ENCODE measurements at regions not wholly inside any gene's neighbourhood (a gene's known extent, or its start where the extent isn't known, plus 50 kb on each side); places are given as distances from the start of the nearest gene placed in this dataset.

DNA sequence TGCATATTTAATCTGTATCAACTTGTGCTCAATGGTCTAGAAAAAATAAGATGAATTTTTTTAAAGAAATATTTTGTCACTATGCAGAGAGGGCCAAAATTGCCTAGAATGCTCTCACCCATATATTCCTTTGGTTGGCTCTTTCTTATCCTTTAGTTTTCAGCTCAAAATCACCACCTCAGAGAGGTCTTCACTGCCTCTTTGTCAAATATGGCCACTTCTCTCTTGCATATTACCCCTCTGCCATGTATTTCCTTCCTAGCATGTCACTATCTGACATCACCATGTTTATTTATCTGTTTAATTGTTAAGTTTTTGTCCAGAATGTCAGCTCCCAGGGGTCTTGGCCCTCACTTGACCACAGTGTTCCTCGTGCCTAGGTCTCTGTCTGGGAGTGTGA, 535.2 kb upstream of the CDH2 start:
- TF ChIP-seq, protein P1, sequence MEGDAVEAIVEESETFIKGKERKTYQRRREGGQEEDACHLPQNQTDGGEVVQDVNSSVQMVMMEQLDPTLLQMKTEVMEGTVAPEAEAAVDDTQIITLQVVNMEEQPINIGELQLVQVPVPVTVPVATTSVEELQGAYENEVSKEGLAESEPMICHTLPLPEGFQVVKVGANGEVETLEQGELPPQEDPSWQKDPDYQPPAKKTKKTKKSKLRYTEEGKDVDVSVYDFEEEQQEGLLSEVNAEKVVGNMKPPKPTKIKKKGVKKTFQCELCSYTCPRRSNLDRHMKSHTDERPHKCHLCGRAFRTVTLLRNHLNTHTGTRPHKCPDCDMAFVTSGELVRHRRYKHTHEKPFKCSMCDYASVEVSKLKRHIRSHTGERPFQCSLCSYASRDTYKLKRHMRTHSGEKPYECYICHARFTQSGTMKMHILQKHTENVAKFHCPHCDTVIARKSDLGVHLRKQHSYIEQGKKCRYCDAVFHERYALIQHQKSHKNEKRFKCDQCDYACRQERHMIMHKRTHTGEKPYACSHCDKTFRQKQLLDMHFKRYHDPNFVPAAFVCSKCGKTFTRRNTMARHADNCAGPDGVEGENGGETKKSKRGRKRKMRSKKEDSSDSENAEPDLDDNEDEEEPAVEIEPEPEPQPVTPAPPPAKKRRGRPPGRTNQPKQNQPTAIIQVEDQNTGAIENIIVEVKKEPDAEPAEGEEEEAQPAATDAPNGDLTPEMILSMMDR (IDR thresholded peaks at IDR 0.05): no peak
- no peak for TF ChIP-seq ZFX (IDR thresholded peaks at IDR 0.05; ENCODE audit: borderline replicate concordance)
